ENCODE measurements at regions not wholly inside any gene's neighbourhood (a gene's known extent, or its start where the extent isn't known, plus 50 kb on each side); places are given as distances from the start of the nearest gene placed in this dataset.

- no peaks in the 10 kb centered on the region for H3K4me1 Mint-ChIP-seq
- no peaks in the 10 kb centered on the region for H4K20me1 ChIP-seq (ENCODE audit: control insufficient read depth, insufficient read depth, low read length, poor library complexity, severe bottlenecking)
- WGBS (ENCODE audit: insufficient coverage): 80% methylated on average over 2 of the region's 5 CpGs
- ATAC-seq (ENCODE audit: low read depth) (no peak), DNase-seq (no peak)
- H2AFZ ChIP-seq (ENCODE audit: insufficient read depth, low read depth, low read length, poor library complexity, severe bottlenecking): no peak overlapping the region
- H3K4me1 ChIP-seq (ENCODE audit: control insufficient read depth in 2 of 2, insufficient read depth in 2 of 2, low read length in 2 of 2): no peaks in the 10 kb centered on the region
- H3K27ac Mint-ChIP-seq: no peak overlapping the region
- H3K27ac ChIP-seq (ENCODE audit: low read length in 2 of 2): no peak overlapping the region
- no peaks in the 10 kb centered on the region for H3K9me3 Mint-ChIP-seq (ENCODE audit: insufficient read depth)
- no peak overlapping the region for H3K4me3 ChIP-seq (ENCODE audit: control extremely low read depth in 1 of 5, extremely low read depth in 1 of 5, insufficient read depth in 1 of 5, low read depth in 2 of 5, low read length in 4 of 5)
- POLR2A ChIA-PET: no interaction called here
- CTCF ChIA-PET: interaction anchor here (1.5 kb wide), 1 partner anchor 11 kb away, joined by 3 read pairs; no protein-coding TSS in a partner anchor
- no peak overlapping the region for H3K4me2 ChIP-seq (replicated peaks; ENCODE audit: low read depth, low read length, poor library complexity, severe bottlenecking)
- H3K27me3 ChIP-seq (replicated peaks in 1 of 4; ENCODE audit: control extremely low read depth in 1 of 4, control insufficient read depth in 3 of 4, insufficient read depth in 4 of 4, low read length in 3 of 4): no peaks in the 10 kb centered on the region
- H3K36me3 ChIP-seq (replicated peaks in 1 of 2; ENCODE audit: control extremely low read depth in 1 of 2, control insufficient read depth in 1 of 2, extremely low read depth in 1 of 2, insufficient read depth in 2 of 2, low read length in 1 of 2): no peaks in the 10 kb centered on the region
- no peaks in the 10 kb centered on the region for H3K27me3 Mint-ChIP-seq
- H3K9ac ChIP-seq (ENCODE audit: low read length): no peak overlapping the region
- no peak overlapping the region for H3K4me3 Mint-ChIP-seq
- no peaks in the 10 kb centered on the region for H3K79me2 ChIP-seq (ENCODE audit: control insufficient read depth, insufficient read depth, low read length)
- TF ChIP-seq EZH2 (IDR thresholded peaks at IDR 0.05; ENCODE audit: borderline replicate concordance, insufficient read depth, low read depth, low read length, poor library complexity, severe bottlenecking): no peak
- TF ChIP-seq, protein P1, sequence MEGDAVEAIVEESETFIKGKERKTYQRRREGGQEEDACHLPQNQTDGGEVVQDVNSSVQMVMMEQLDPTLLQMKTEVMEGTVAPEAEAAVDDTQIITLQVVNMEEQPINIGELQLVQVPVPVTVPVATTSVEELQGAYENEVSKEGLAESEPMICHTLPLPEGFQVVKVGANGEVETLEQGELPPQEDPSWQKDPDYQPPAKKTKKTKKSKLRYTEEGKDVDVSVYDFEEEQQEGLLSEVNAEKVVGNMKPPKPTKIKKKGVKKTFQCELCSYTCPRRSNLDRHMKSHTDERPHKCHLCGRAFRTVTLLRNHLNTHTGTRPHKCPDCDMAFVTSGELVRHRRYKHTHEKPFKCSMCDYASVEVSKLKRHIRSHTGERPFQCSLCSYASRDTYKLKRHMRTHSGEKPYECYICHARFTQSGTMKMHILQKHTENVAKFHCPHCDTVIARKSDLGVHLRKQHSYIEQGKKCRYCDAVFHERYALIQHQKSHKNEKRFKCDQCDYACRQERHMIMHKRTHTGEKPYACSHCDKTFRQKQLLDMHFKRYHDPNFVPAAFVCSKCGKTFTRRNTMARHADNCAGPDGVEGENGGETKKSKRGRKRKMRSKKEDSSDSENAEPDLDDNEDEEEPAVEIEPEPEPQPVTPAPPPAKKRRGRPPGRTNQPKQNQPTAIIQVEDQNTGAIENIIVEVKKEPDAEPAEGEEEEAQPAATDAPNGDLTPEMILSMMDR (IDR thresholded peaks at IDR 0.05): no peak
- no peaks in the 10 kb centered on the region for H3K9me3 ChIP-seq (ENCODE audit: control extremely low read depth in 1 of 3, control insufficient read depth in 2 of 3, insufficient read depth in 1 of 3, low read length in 2 of 3)
- intact Hi-C loops (cut with micrococcal nuclease): no loop called here
Measured at GRCh38 chr4:148694702-148695101, 252.5 kb upstream of the NR3C2 start.

DNA sequence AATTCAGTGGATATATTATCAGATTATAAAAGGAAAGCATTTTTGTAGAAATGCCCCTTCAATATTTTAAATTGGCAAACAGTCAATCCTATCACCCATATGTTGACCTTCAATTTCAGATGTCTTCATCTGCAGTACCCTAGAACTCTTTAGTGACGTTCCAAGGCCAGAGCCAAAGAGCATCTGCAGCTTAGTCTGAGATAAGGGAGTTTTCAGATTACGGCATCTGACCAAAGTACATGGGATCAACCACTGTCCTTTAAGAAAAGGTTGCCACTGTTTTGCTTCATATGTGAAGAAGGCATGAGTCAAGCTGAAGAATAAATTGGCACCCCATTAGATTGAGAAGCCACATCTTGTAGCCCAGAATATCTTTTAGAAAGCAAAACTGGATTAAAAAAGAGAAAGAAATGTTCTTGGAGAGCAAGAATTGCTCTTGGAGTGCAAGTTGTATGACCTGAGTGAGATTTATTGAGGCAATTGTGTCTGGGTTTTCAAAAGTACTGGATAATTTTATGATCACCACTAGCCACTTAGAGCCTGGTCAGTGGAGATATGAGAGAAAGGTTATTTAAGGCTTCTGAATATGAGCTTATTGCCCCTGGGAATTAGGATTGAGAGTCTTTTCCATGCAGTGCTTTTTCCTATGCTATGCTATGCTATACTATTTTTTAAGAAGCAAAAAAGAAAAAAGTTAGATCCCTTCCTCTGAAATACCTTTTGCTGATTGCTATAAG lies 251.9 kb upstream of the NR3C2 start:
- Histone ChIP-seq H3K9ac (ENCODE audit: low read length) (no peak overlapping the region), H3K27ac (ENCODE audit: low read length in 2 of 2) (no peak overlapping the region), H3K4me3 (ENCODE audit: control extremely low read depth in 1 of 5, extremely low read depth in 1 of 5, insufficient read depth in 1 of 5, low read depth in 2 of 5, low read length in 4 of 5) (no peak overlapping the region), H3K4me2 (replicated peaks; ENCODE audit: low read depth, low read length, poor library complexity, severe bottlenecking) (no peak overlapping the region), H3K4me1 (ENCODE audit: control insufficient read depth in 2 of 2, insufficient read depth in 2 of 2, low read length in 2 of 2) (no peaks in the 10 kb centered on the region), H3K9me3 (ENCODE audit: control extremely low read depth in 1 of 3, control insufficient read depth in 2 of 3, insufficient read depth in 1 of 3, low read length in 2 of 3) (no peaks in the 10 kb centered on the region), H4K20me1 (ENCODE audit: control insufficient read depth, insufficient read depth, low read length, poor library complexity, severe bottlenecking) (no peaks in the 10 kb centered on the region), H3K36me3 (replicated peaks in 1 of 2; ENCODE audit: control extremely low read depth in 1 of 2, control insufficient read depth in 1 of 2, extremely low read depth in 1 of 2, insufficient read depth in 2 of 2, low read length in 1 of 2) (no peaks in the 10 kb centered on the region), H2AFZ (ENCODE audit: insufficient read depth, low read depth, low read length, poor library complexity, severe bottlenecking) (no peak overlapping the region), H3K27me3 (replicated peaks in 1 of 4; ENCODE audit: control extremely low read depth in 1 of 4, control insufficient read depth in 3 of 4, insufficient read depth in 4 of 4, low read length in 3 of 4) (no peaks in the 10 kb centered on the region), H3K79me2 (ENCODE audit: control insufficient read depth, insufficient read depth, low read length) (no peaks in the 10 kb centered on the region)
- no peak for ATAC-seq (ENCODE audit: low read depth)
- H3K27me3 Mint-ChIP-seq: no peaks in the 10 kb centered on the region
- CTCF ChIA-PET: interaction anchor here (1.5 kb wide), 1 partner anchor 11 kb away, joined by 3 read pairs; no protein-coding TSS in a partner anchor
- H3K9me3 Mint-ChIP-seq (ENCODE audit: insufficient read depth): no peaks in the 10 kb centered on the region
- intact Hi-C loops (cut with micrococcal nuclease): no loop called here
- H3K4me1 Mint-ChIP-seq: no peaks in the 10 kb centered on the region
- no peak overlapping the region for H3K4me3 Mint-ChIP-seq
- POLR2A ChIA-PET: no interaction called here
- TF ChIP-seq EZH2 (IDR thresholded peaks at IDR 0.05; ENCODE audit: borderline replicate concordance, insufficient read depth, low read depth, low read length, poor library complexity, severe bottlenecking): no peak
- TF ChIP-seq, protein P1 (IDR thresholded peaks at IDR 0.05): no peak
- DNase-seq: no peak
- H3K27ac Mint-ChIP-seq: no peak overlapping the region
- 80% methylated on average over 2 of the region's 2 CpGs for WGBS (ENCODE audit: insufficient coverage)

Data from B cell (primary cell).